IPS DF 19.7 (cell line): ENCODE measurements at regions not wholly inside any gene's neighbourhood (a gene's known extent, or its start where the extent isn't known, plus 50 kb on each side); places are given as distances from the start of the nearest gene placed in this dataset.

ENCODE experiments used
- DNase-seq: peaks from one replicate; pipeline ENCODE4 v3.0.0-alpha.2; 2013; ENCODE audit warnings: low read depth, low spot score

GRCh38 chr3:76410762-76411281 is 625.5 kb upstream of the ZNF717 start:
- DNase-seq, result no peak

DNA sequence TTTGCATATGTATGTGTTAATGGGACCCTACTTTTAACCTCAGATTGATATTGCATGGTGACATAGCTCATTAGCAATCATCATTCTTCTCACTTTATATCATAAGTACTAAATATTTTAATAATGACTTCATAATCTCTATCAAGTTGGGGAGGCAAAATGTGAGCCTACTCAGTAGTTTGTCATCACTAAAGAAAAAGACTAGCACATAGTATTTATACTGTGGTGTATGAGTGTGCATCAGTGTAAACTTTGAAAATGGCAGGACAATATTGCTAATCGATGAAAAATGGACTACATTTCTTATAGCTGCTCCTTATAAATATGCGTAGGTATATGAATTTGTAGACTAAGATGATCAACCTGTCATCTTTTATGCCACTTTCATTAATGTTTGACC is 624.5 kb upstream of the ROBO2 start:
- DNase-seq, result no peak

- DNase-seq, result no peak
Observed at GRCh38 chr3:76429581-76430177, 610.2 kb upstream of the ROBO2 start.

DNA sequence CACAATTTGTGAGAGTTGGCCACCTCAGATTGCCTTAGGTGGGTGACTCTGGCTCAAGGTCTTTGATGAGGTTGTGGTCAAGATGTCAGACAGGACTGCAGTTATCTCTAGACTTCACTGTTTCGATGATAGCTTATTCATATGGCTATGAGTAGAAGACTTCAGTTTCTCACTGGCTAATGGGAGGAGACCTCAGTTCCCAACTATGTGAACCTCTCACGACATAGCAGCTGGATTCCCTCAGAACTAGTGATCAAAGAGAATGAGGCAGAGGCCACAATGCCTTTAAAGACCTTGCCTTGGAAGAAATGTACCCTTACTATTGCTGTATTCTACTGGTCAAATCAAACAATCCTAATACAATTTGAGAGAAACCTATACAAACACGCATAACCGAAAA is 607.5 kb upstream of the ROBO2 start:
- no peak for DNase-seq

DNA sequence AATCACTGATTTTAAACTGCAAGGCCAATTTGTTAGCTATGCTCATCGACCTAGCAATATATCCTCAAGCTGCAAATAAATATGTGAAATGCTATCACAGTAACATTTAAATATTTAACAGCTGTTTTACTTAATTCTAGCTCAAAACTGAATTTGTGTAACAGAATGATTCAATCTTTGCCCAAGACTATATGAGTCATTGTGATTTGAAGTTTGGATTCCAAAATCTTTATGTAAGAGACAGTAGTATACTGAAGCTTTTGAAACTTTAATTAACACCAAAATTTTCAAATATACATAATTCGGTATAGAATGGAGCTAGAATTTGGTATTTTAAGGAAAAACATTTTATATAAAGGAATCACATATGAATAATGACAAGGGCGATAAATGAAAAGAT is 603.0 kb upstream of the ROBO2 start:
- DNase-seq, result no peak

- DNase-seq, result no peak
Observed at GRCh38 chr3:76438971-76439370, 600.9 kb upstream of the ROBO2 start.

DNA sequence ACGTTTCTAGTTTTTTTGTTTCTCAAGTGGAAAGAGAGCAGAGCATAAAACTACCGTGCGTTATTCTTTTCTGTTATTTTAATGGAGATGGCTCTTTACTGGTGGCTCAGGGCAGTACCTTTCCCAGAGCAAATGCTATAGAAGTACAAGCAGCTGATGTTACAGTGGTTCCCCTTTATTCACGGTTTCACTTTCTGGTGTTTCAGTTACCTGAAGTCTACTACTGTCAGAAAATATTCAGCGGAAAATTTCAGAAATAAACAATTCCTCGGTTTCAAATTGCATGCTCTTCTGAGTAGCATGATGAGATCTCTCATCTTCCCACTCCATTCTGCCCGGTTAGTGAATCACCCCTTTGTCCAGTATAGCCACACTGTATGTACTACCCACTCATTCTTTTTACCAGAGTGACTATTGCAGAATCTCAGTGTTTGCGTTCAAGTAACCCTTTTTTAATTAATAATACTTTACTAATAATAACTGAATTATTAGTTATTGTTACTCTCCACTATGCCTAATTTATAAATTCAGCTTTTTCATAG is 597.5 kb upstream of the ROBO2 start:
- no peak for DNase-seq

- DNase-seq, result no peak
Observed at GRCh38 chr3:76456322-76456721, 583.6 kb upstream of the ROBO2 start.

GRCh38 chr3:76463501-76463900 is 576.4 kb upstream of the ROBO2 start:
- no peak for DNase-seq

- DNase-seq, result no peak
Observed at GRCh38 chr3:76470285-76470684, 569.6 kb upstream of the ROBO2 start.

GRCh38 chr3:76474632-76475031 is 565.3 kb upstream of the ROBO2 start:
- no peak for DNase-seq

DNA sequence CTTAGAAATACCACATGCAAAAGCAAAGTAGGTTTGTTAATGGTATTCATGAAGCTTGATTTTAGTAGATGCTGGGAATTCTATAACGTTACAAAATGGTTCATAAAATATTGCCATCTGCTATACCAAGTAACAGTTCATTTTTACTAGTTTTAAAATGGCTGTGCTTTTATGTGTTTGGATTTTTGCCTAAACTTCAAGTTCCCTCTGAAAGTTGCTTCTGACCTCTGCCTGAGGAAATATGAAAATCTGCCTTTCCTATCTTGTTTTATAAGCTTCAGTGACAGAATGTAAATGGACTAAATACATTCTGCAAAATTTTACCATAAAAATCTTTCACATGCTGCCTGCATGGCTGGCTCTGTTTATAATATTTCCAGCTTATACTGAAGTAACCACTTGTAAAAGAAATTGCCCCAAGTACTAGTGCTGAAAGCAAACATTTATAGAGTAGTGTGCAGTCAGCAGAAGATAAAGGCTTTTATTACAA is 560.7 kb upstream of the ROBO2 start:
- no peak for DNase-seq

- DNase-seq, result no peak
Observed at GRCh38 chr3:76482510-76482909, 557.4 kb upstream of the ROBO2 start.

DNA sequence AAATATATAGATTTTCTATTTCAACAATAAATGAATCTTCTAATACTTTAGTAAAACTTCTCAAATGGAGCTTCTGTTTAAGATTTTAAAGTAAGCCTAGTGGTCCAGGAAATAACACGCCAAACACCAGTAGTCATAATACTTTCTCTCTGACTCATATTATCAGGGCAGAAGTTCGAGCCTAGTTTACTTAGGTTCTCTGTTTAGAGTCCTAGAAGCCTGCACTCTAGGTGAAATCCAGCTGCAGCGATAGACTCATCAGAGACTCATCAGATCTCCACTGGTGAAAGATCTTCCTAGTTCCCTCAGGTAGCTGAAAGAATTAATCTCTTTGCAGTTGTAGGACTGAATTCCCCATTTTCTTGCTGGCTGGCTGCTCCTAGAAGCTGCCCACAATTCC is 552.5 kb upstream of the ROBO2 start:
- DNase-seq, result no peak

DNA sequence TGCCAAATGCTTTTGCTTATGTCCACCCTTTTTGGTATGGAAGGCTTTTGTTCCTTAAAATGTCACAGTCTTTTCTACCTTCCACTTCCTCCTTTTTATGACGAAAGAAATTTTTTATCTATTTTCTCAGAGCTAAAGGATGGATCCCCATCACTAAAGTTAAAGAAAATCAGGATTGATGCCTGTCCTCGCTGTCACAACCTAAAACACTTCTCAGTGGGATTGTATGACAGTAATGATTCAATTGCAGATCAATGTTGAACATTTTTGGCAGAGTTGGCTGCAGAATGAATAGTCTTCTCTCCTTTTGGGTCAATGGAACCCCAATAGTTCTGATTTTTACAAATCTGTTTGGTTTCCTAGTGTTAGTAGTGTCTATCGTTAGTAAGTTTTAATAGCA is 549.8 kb upstream of the ROBO2 start:
- no peak for DNase-seq

DNA sequence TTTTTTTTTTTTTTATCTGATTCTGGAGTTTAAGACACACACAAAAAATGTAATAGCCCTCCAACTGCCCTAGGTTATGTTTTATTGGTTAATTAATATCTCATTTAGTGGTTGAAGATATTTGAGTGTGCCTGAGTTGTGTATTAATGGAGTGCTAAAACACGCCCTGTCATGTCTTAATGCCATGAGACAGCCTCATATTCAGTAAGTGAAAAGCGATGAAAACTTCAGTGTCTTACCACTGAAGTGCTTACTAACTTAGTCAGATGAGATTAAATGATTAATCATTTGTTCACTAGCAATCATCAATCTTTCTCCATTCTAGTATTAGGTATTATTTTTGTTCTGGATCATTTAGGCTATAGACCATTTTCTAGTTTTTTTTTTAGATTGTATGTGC is 544.7 kb upstream of the ROBO2 start:
- DNase-seq, result no peak

- peak; percentile 65 for DNase-seq
Observed at GRCh38 chr3:76497636-76498035, 542.3 kb upstream of the ROBO2 start.

DNA sequence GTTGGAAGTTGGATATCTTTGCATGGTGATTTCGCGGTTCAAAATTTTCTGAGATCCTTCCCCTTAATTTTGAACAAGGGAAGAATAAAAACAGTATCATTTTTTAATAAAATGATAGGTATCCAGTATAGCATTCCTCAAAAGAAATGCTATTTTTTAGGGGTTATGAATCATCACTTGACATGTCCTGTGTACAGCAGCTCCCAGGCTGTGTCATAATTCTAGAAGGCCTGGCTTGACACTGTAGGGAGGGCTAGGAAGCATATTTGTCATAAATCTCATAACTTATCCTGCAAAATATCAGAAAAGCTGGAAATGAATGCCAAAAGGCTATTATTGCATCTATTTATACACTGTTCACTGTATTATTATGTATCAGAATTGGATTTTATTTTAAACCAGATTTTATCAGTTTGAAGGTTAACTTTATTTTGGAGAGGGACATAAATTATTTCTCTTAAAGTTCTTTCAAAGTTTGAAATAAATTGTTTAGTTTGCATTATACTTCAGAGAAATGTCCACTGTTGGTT is 539.1 kb upstream of the ROBO2 start:
- DNase-seq, result no peak

GRCh38 chr3:76501315-76501714 is 538.6 kb upstream of the ROBO2 start:
- DNase-seq, result no peak

GRCh38 chr3:76502076-76502475 is 537.8 kb upstream of the ROBO2 start:
- DNase-seq, result no peak

GRCh38 chr3:76505202-76505845 is 534.6 kb upstream of the ROBO2 start:
- no peak for DNase-seq

DNA sequence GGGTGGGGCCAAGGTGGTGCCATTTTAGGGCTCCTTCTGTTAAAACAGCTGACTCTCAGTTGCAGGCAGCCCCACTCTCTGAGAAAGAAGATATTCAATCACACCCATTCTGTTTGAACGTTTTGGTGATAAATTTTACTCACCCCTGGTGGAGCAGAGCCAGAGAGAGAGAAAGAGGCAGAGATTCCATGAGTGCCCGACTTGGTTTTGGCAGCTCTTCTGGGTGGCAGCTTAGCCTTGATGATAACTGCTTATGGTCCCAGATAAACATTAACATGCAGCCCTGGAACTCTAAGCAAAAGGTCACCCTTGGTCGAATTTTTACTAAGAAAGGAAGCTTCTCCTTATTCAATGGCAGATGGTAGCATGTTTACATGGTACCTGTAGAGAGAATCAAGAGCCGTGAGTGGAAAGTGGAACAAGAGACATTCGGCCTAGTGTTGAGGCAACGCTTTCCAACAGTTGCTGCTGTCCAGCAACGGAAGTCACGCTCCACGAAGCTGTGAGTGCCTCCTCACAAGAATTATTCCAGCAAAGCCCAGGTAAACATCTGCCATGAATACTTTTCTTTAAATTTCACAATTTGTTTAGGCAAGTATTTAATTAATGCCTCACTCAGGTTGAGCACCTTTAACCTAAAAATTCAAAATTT is 530.6 kb upstream of the ROBO2 start:
- DNase-seq, result no peak
